A549 (cell line): ENCODE measurements at regions not wholly inside any gene's neighbourhood (a gene's known extent, or its start where the extent isn't known, plus 50 kb on each side); places are given as distances from the start of the nearest gene placed in this dataset.

Experiments used
- ATAC-seq, 2 experiments: fragments of 200-7000 bp in 1 of 2; fragments of >200 bp in 1 of 2; cut with Nextera tagmentation in 1 of 2; cut with Tn5 transposase in 1 of 2; 3 replicates each; pipeline versions ENCODE4 v1.8.0 to v1.9.1; 2018 to 2020; ENCODE audit warnings: mild to moderate bottlenecking in 1 of 2, moderate library complexity in 1 of 2
- CTCF ChIA-PET: fragments of 300-600 bp; sonication (Branson Sonifier 250); formaldehyde crosslinking; extraction: SDS; loops from one replicate; lab custom pipeline; 2021; ENCODE audit warnings: antibody characterized with exemption, inconsistent platforms; lab: Yijun Ruan, JAX
- POLR2A ChIA-PET: fragments of 350-600 bp; formaldehyde crosslinking; extraction: SDS; loops from one replicate; lab custom pipeline; 2021; ENCODE audit warnings: antibody characterized with exemption, inconsistent platforms; lab: Yijun Ruan, JAX
- DNase-seq, 2 experiments: peaks; one replicate each; pipeline versions ENCODE4 v3.0.0 to v3.0.0-alpha.2; 2011 to 2016; ENCODE audit warnings: low read depth in 1 of 2, low spot score in 1 of 2
- FAIRE-seq: peaks from 2 replicates; lab custom pipeline; 2011; peaks lifted over from hg19 to GRCh38; lab: Jason Lieb, UNC
- H3K27ac ChIP-seq, 2 experiments: fragments of >200 bp; sonication (Bioruptor Twin); formaldehyde crosslinking; 3 replicates each; pipeline ENCODE4 v1.5.1; 2016 to 2017
- H3K4me1 ChIP-seq: fragments of >200 bp; sonication (Bioruptor Twin); formaldehyde crosslinking; 3 replicates; pipeline ENCODE4 v1.6.1; 2016
- H3K4me2 ChIP-seq: fragments of >200 bp; sonication (Bioruptor Twin); formaldehyde crosslinking; 3 replicates; pipeline ENCODE4 v1.6.1; 2016
- H3K4me3 ChIP-seq: fragments of >200 bp; sonication (Bioruptor Twin); formaldehyde crosslinking; 3 replicates; pipeline ENCODE4 v1.5.1; 2016
- H3K9me3 ChIP-seq: fragments of >200 bp; sonication (Bioruptor Twin); formaldehyde crosslinking; 3 replicates; pipeline ENCODE4 v1.6.1; 2016
- ATOH8 ChIP-seq: fragments of 250-450 bp; sonication (Bioruptor Pico); IDR thresholded peaks from 2 replicates; pipeline ENCODE4 v1.5.0; 2020; ENCODE audit warnings: low read depth, mild to moderate bottlenecking, moderate library complexity
- CBX2 ChIP-seq: fragments of 200-600 bp; sonication (generic); IDR thresholded peaks from 2 replicates; pipeline ENCODE4 v1.6.1; 2016; ENCODE audit warnings: low read depth, mild to moderate bottlenecking, borderline replicate concordance
- CBX8 ChIP-seq: fragments of 200-600 bp; sonication (generic); IDR thresholded peaks from 2 replicates; pipeline ENCODE4 v1.6.1; 2016
- CEBPB ChIP-seq, 2 experiments: fragments of >200 bp in 1 of 2; sonication (Bioruptor Twin) in 1 of 2; formaldehyde crosslinking in 1 of 2; IDR thresholded peaks; 2 replicates each; pipeline ENCODE4 v1.6.1; 2012 to 2016
- CHD4 ChIP-seq: fragments of 200-600 bp; sonication (generic); IDR thresholded peaks from 2 replicates; pipeline ENCODE4 v1.6.1; 2016; ENCODE audit warnings: antibody characterized with exemption, mild to moderate bottlenecking, borderline replicate concordance
- E2F6 ChIP-seq: IDR thresholded peaks from 2 replicates; pipeline ENCODE4 v1.6.1; 2012; ENCODE audit warnings: low read depth, borderline replicate concordance
- EHMT2 ChIP-seq: fragments of 200-600 bp; sonication (generic); IDR thresholded peaks from 2 replicates; pipeline ENCODE4 v1.6.1; 2016; ENCODE audit warnings: antibody characterized with exemption, low read depth, mild to moderate bottlenecking, moderate library complexity
- FOXS1 ChIP-seq: fragments of 250-450 bp; sonication (Bioruptor Pico); IDR thresholded peaks from 2 replicates; pipeline ENCODE4 v1.5.0; 2020; ENCODE audit warnings: mild to moderate bottlenecking, moderate library complexity
- GATA3 ChIP-seq: IDR thresholded peaks from 2 replicates; pipeline ENCODE4 v1.6.1; 2012; ENCODE audit warnings: borderline replicate concordance
- HDAC2 ChIP-seq: fragments of 200-600 bp; sonication (generic); IDR thresholded peaks from 2 replicates; pipeline ENCODE4 v1.6.1; 2016
- HES2 ChIP-seq: fragments of >200 bp; sonication (Bioruptor Twin); formaldehyde crosslinking; IDR thresholded peaks from 2 replicates; pipeline ENCODE4 v1.6.1; 2016
- HMGXB4 ChIP-seq: fragments of 250-450 bp; sonication (Bioruptor Pico); IDR thresholded peaks from 2 replicates; pipeline ENCODE4 v1.5.0; 2021; ENCODE audit warnings: mild to moderate bottlenecking, moderate library complexity, borderline replicate concordance
- HOXA7 ChIP-seq: fragments of 250-450 bp; sonication (Bioruptor Pico); IDR thresholded peaks from 2 replicates; pipeline ENCODE4 v1.5.0; 2020; ENCODE audit warnings: mild to moderate bottlenecking, moderate library complexity
- HOXB5 ChIP-seq: fragments of 250-450 bp; sonication (Bioruptor Pico); IDR thresholded peaks from 2 replicates; pipeline ENCODE4 v1.5.0; 2020; ENCODE audit warnings: mild to moderate bottlenecking, moderate library complexity
- KDM1A ChIP-seq: fragments of 200-600 bp; sonication (generic); IDR thresholded peaks from 2 replicates; pipeline ENCODE4 v1.6.1; 2016; ENCODE audit warnings: low read depth, mild to moderate bottlenecking
- MAZ ChIP-seq: fragments of 150-350 bp; IDR thresholded peaks from 2 replicates; pipeline ENCODE4 v1.6.1; 2014; ENCODE audit warnings: antibody characterized with exemption, low read depth, low read length, borderline replicate concordance
- POLR2AphosphoS2 ChIP-seq: conservative IDR thresholded peaks from 2 replicates; pipeline ENCODE4 v1.6.1; 2012; ENCODE audit warnings: low read length, improper control_type of control experiment, inconsistent platforms
- SMC3 ChIP-seq: fragments of >200 bp; sonication (Bioruptor Twin); formaldehyde crosslinking; IDR thresholded peaks from 3 replicates; pipeline ENCODE4 v1.6.1; 2018; ENCODE audit warnings: inconsistent platforms
- TFCP2L1 ChIP-seq: fragments of 250-450 bp; sonication (Bioruptor Pico); IDR thresholded peaks from 2 replicates; pipeline ENCODE4 v1.5.0; 2021; ENCODE audit warnings: mild to moderate bottlenecking
- TP53 ChIP-seq: fragments of 250-450 bp; sonication (Bioruptor Pico); IDR thresholded peaks from 2 replicates; pipeline ENCODE4 v1.5.0; 2021; ENCODE audit warnings: mild to moderate bottlenecking, moderate library complexity
- ZFP36 ChIP-seq: fragments of 450-650 bp; IDR thresholded peaks from 2 replicates; pipeline ENCODE4 v1.6.1; 2014; ENCODE audit warnings: borderline replicate concordance; ENCODE audit not compliant: partially characterized antibody
- ZSCAN20 ChIP-seq: fragments of 250-450 bp; sonication (Bioruptor Pico); IDR thresholded peaks from 2 replicates; pipeline ENCODE4 v1.8.0; 2022; ENCODE audit warnings: mild to moderate bottlenecking, moderate library complexity
- WGBS: methylation state at CpG from one replicate; pipeline ENCODE4 v1.1.6; 2017; ENCODE audit errors: missing lambda C conversion rate; 5-methylcytosine and 5-hydroxymethylcytosine counted together

- 91% methylated on average over 10 of the region's 10 CpGs for WGBS
- Histone ChIP-seq H3K9me3 (no peaks in the 10 kb centered on the region), H3K27ac (no peak overlapping the region), H3K4me3 (no peak overlapping the region), H3K4me2 (no peak overlapping the region), H3K4me1 (no peaks in the 10 kb centered on the region)
- CTCF ChIA-PET = interaction anchor here (0.8 kb wide), 1 partner anchor 23 kb away, joined by 3 read pairs; no protein-coding TSS in a partner anchor
- DNase-seq = no peak
- no peak for TF ChIP-seq HMGXB4 (CRISPR knock-in tag)
- no peak for TF ChIP-seq CEBPB (IDR thresholded peaks at IDR 0.05)
- no peak for TF ChIP-seq E2F6
- no peak for TF ChIP-seq CHD4
- TF ChIP-seq TFCP2L1 (CRISPR knock-in tag) = no peak
- no peak for TF ChIP-seq HES2
- FAIRE-seq = no peak
- ATAC-seq = no peak
- POLR2A ChIA-PET = no interaction called here
Observed at GRCh38 chr3:177322881-177323280, 125.6 kb upstream of the TBL1XR1 start.

GRCh38 chr3:177329854-177330253, 132.6 kb upstream of the TBL1XR1 start:
- Histone ChIP-seq H3K4me1 (no peaks in the 10 kb centered on the region), H3K9me3 (no peaks in the 10 kb centered on the region), H3K27ac (no peak overlapping the region), H3K4me3 (no peak overlapping the region), H3K4me2 (no peak overlapping the region)
- CTCF ChIA-PET = no interaction called here
- FAIRE-seq = no peak
- no peak for ATAC-seq
- no peak for DNase-seq
- POLR2A ChIA-PET = no interaction called here
- TF ChIP-seq KDM1A = no peak
- no peak for TF ChIP-seq HOXA7 (CRISPR knock-in tag)
- TF ChIP-seq HDAC2 = no peak
- no peak for TF ChIP-seq TP53 (CRISPR knock-in tag)
- no peak for TF ChIP-seq CHD4
- TF ChIP-seq E2F6 = no peak
- no peak for TF ChIP-seq ATOH8 (CRISPR knock-in tag)
- no peak for TF ChIP-seq HOXB5 (CRISPR knock-in tag)
- no peak for TF ChIP-seq CBX2
- TF ChIP-seq SMC3 = no peak
- no peak for TF ChIP-seq ZFP36
- no peak for TF ChIP-seq MAZ
- no peak for TF ChIP-seq POLR2AphosphoS2
- TF ChIP-seq FOXS1 = no peak
- TF ChIP-seq GATA3 = no peak
- no peak for TF ChIP-seq EHMT2
- 98% methylated on average over 3 of the region's 3 CpGs for WGBS

- TF ChIP-seq CBX8 (no peak), ZSCAN20 (CRISPR knock-in tag) (no peak), HES2 (no peak)
- POLR2A ChIA-PET = no interaction called here
Observed at GRCh38 chr3:177330779-177331178, 133.5 kb upstream of the TBL1XR1 start.

More at GRCh38 chr3:177330779-177331178, 133.5 kb upstream of the TBL1XR1 start:
- H3K4me2 ChIP-seq = no peak overlapping the region
- WGBS = 83% methylated on average over 6 of the region's 6 CpGs
- no peaks in the 10 kb centered on the region for H3K9me3 ChIP-seq
- FAIRE-seq = no peak
- no peak overlapping the region for H3K27ac ChIP-seq
- no peak for ATAC-seq
- no peak overlapping the region for H3K4me3 ChIP-seq
- no peaks in the 10 kb centered on the region for H3K4me1 ChIP-seq
- DNase-seq = no peak
- CTCF ChIA-PET = no interaction called here
